ENCODE measurements at regions not wholly inside any gene's neighbourhood (a gene's known extent, or its start where the extent isn't known, plus 50 kb on each side); places are given as distances from the start of the nearest gene placed in this dataset.

- no peak overlapping the region for H3K4me2 ChIP-seq (ENCODE audit: low read depth, low read length, poor library complexity, severe bottlenecking)
- no peaks in the 10 kb centered on the region for H3K79me2 ChIP-seq (ENCODE audit: insufficient read depth, low read length)
- no peaks in the 10 kb centered on the region for H3K9me3 ChIP-seq (ENCODE audit: insufficient read depth, low read depth, low read length)
- H3K4me3 ChIP-seq (ENCODE audit: low read length, poor library complexity, severe bottlenecking), result no peak overlapping the region
- H3K9me2 ChIP-seq (replicated peaks; ENCODE audit: low read depth, low read length), result no peaks in the 10 kb centered on the region
- H3K36me3 ChIP-seq (ENCODE audit: insufficient read depth, low read length), result no peaks in the 10 kb centered on the region
- no peak overlapping the region for H2AFZ ChIP-seq (ENCODE audit: low read length)
- no peaks in the 10 kb centered on the region for H3K27me3 ChIP-seq (ENCODE audit: insufficient read depth, low read length, poor library complexity, severe bottlenecking)
- TF ChIP-seq EZH2phosphoT487 (IDR thresholded peaks at IDR 0.05; ENCODE audit: borderline replicate concordance) (no peak), CTCF (conservative IDR thresholded peaks at IDR 0.05; ENCODE audit: low read length) (no peak)
- no peaks in the 10 kb centered on the region for H4K20me1 ChIP-seq (ENCODE audit: insufficient read depth, low read length, poor library complexity, severe bottlenecking)
- no peaks in the 10 kb centered on the region for H3K4me1 ChIP-seq (ENCODE audit: insufficient read depth, low read length, poor library complexity, severe bottlenecking)
- no peaks in the 10 kb centered on the region for H3F3A ChIP-seq (ENCODE audit: low read depth)
- no peak overlapping the region for H3K9ac ChIP-seq (ENCODE audit: low read depth, low read length, poor library complexity, severe bottlenecking)
These were observed 55.9 kb downstream of the FAM241B start for GRCh38 chr10:69685802-69686585.

- no peak overlapping the region for H2AFZ ChIP-seq (ENCODE audit: low read length)
- H3K4me2 ChIP-seq (ENCODE audit: low read depth, low read length, poor library complexity, severe bottlenecking), result no peak overlapping the region
- TF ChIP-seq CTCF (conservative IDR thresholded peaks at IDR 0.05; ENCODE audit: low read length) (no peak), EZH2phosphoT487 (IDR thresholded peaks at IDR 0.05; ENCODE audit: borderline replicate concordance) (no peak)
- H3K9ac ChIP-seq (ENCODE audit: low read depth, low read length, poor library complexity, severe bottlenecking), result no peak overlapping the region
- H4K20me1 ChIP-seq (ENCODE audit: insufficient read depth, low read length, poor library complexity, severe bottlenecking), result no peaks in the 10 kb centered on the region
- H3K4me3 ChIP-seq (ENCODE audit: low read length, poor library complexity, severe bottlenecking), result no peak overlapping the region
- H3K27me3 ChIP-seq (ENCODE audit: insufficient read depth, low read length, poor library complexity, severe bottlenecking), result no peaks in the 10 kb centered on the region
- no peaks in the 10 kb centered on the region for H3K9me2 ChIP-seq (replicated peaks; ENCODE audit: low read depth, low read length)
- no peaks in the 10 kb centered on the region for H3K79me2 ChIP-seq (ENCODE audit: insufficient read depth, low read length)
- H3K4me1 ChIP-seq (ENCODE audit: insufficient read depth, low read length, poor library complexity, severe bottlenecking), result no peaks in the 10 kb centered on the region
- H3K36me3 ChIP-seq (ENCODE audit: insufficient read depth, low read length), result no peaks in the 10 kb centered on the region
- no peaks in the 10 kb centered on the region for H3F3A ChIP-seq (ENCODE audit: low read depth)
- no peaks in the 10 kb centered on the region for H3K9me3 ChIP-seq (ENCODE audit: insufficient read depth, low read depth, low read length)
These were observed 56.8 kb downstream of the FAM241B start for GRCh38 chr10:69686866-69687265.

- Histone ChIP-seq H3K9me3 (ENCODE audit: insufficient read depth, low read depth, low read length) (no peaks in the 10 kb centered on the region), H3K36me3 (ENCODE audit: insufficient read depth, low read length) (no peaks in the 10 kb centered on the region), H3K27me3 (ENCODE audit: insufficient read depth, low read length, poor library complexity, severe bottlenecking) (no peaks in the 10 kb centered on the region), H3F3A (ENCODE audit: low read depth) (no peaks in the 10 kb centered on the region), H3K9ac (ENCODE audit: low read depth, low read length, poor library complexity, severe bottlenecking) (no peak overlapping the region), H3K9me2 (replicated peaks; ENCODE audit: low read depth, low read length) (no peaks in the 10 kb centered on the region), H3K4me1 (ENCODE audit: insufficient read depth, low read length, poor library complexity, severe bottlenecking) (no peaks in the 10 kb centered on the region), H3K4me2 (ENCODE audit: low read depth, low read length, poor library complexity, severe bottlenecking) (no peak overlapping the region), H2AFZ (ENCODE audit: low read length) (no peak overlapping the region), H4K20me1 (ENCODE audit: insufficient read depth, low read length, poor library complexity, severe bottlenecking) (no peaks in the 10 kb centered on the region), H3K4me3 (ENCODE audit: low read length, poor library complexity, severe bottlenecking) (no peak overlapping the region), H3K79me2 (ENCODE audit: insufficient read depth, low read length) (no peaks in the 10 kb centered on the region)
- TF ChIP-seq CTCF (conservative IDR thresholded peaks at IDR 0.05; ENCODE audit: low read length), result no peak
- TF ChIP-seq EZH2phosphoT487 (IDR thresholded peaks at IDR 0.05; ENCODE audit: borderline replicate concordance), result no peak
These were observed 57.4 kb downstream of the FAM241B start for GRCh38 chr10:69687426-69687825.
